Right lobe of liver (tissue), 4 donors: ENCODE measurements at regions not wholly inside any gene's neighbourhood (a gene's known extent, or its start where the extent isn't known, plus 50 kb on each side); places are given as distances from the start of the nearest gene placed in this dataset.

ENCODE experiments used
- CTCF ChIP-seq, 4 donors: fragments of 200-600 bp in 3 of 4; fragments of 450-650 bp in 1 of 4; IDR thresholded peaks; one replicate each; pipeline versions ENCODE4 v1.5.1 to v1.8.0; 2016 to 2022; ENCODE audit warnings: antibody characterized with exemption in 4 of 4, mild to moderate bottlenecking in 2 of 4
- POLR2A ChIP-seq: fragments of 450-650 bp; IDR thresholded peaks from one replicate; pipeline ENCODE4 v1.6.1; 2017; ENCODE audit warnings: antibody characterized with exemption, mild to moderate bottlenecking
- donor health status: DM: no; HTN: no; CAD: no.
- donor health status: DM: no; HTN: no; CAD: no.
- donor health status: DM: no; HTN: yes; CAD: no.

DNA sequence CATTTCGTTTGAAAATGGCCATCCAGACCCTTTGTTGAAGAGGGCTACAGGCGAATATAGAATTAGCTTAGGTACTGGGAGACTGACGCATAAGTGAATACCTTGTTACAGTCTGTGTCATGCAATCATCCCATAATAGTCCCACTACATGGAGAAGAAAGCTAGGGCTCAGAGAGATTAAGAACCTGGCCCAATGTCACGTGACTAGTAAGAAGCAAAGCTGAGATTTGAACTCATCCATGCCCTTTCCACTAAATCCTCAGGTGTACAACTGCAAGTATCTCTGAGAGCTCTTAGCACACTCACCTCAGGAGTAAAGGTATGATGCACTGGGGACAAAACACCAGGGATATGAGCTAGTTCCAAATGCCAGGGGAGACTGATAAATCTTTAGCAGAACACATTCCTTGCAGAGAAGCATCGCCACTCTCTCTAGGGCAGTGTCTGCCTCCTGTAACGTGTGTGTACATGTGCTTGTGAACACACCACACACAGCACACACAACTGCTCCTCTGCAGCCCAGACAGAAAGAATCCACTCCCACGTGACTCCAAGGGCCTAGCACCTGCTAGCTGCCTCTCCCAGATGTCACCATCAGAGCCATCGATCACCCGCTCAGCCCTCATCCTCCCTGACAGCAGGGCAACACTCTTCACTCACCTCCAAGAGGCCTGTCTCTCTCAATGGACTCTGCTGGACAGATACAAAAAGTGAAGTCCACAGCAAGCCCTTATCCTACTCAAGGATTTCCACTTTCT is 402.8 kb downstream of the NXPE2 start:
- TF ChIP-seq CTCF (IDR thresholded peaks at IDR 0.05) (no peak), POLR2A (no peak)
